ENCODE measurements at regions not wholly inside any gene's neighbourhood (a gene's known extent, or its start where the extent isn't known, plus 50 kb on each side); places are given as distances from the start of the nearest gene placed in this dataset.

DNA sequence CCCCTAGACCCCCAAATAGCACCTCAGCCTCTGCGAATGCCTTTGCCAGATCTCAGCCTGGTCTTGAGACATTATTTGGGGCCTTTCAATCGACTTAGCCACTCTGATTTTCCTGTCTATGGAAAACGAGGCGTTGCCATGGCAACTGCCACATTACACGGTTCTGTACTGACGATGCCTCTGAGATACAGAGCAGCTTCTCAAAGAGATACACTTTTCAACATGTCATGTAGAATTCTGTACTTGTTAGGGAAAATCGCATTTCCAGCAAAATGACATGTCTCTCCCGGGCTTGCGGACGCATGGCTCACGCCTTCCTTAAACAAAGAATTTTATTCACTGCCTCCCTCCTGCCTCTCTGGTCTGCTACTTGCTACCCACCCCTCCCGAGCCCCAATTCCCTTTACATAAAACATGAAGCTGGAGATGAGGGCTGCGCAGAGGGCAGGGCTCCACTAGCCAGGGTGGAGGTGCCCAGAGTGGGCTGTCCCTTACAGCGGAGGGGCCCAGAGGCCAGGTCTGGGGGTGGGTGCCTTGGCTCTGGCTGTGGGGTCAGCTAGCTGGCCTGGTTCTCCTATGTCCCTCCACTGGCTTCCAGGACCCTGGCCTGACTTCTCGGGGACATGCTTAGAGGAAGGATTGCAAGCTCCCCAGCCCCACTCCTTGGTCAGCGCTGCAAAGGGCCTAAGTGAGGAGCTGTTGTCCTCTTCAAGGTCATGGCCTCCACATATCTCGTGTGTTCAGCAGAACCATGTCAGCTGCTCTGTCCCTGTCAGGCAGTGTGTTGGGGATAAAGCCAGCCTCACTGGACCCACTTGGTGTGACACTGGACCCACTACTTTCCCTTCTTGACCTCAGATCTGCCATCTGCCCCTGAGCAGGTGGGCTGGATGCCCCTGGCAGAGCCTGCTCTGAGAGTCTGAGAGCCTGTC, 342.5 kb downstream of the RPS24 start:
- no peak overlapping the region for H3K27ac ChIP-seq
- no peak overlapping the region for H3K4me3 ChIP-seq (ENCODE audit: low read depth, low read length)
- no peak for DNase-seq
- in situ Hi-C loops (cut with HindIII; ENCODE audit: low pct_ligation_motif_present, low sequenced_read_pairs), result no loop called here
- no peaks in the 10 kb centered on the region for H3K27me3 ChIP-seq (replicated peaks)
- TF ChIP-seq, protein P1, sequence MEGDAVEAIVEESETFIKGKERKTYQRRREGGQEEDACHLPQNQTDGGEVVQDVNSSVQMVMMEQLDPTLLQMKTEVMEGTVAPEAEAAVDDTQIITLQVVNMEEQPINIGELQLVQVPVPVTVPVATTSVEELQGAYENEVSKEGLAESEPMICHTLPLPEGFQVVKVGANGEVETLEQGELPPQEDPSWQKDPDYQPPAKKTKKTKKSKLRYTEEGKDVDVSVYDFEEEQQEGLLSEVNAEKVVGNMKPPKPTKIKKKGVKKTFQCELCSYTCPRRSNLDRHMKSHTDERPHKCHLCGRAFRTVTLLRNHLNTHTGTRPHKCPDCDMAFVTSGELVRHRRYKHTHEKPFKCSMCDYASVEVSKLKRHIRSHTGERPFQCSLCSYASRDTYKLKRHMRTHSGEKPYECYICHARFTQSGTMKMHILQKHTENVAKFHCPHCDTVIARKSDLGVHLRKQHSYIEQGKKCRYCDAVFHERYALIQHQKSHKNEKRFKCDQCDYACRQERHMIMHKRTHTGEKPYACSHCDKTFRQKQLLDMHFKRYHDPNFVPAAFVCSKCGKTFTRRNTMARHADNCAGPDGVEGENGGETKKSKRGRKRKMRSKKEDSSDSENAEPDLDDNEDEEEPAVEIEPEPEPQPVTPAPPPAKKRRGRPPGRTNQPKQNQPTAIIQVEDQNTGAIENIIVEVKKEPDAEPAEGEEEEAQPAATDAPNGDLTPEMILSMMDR (IDR thresholded peaks at IDR 0.05; ENCODE audit: low read depth, low read length, missing control alignments), result no peak
- H3K36me3 ChIP-seq (replicated peaks), result no peaks in the 10 kb centered on the region

DNA sequence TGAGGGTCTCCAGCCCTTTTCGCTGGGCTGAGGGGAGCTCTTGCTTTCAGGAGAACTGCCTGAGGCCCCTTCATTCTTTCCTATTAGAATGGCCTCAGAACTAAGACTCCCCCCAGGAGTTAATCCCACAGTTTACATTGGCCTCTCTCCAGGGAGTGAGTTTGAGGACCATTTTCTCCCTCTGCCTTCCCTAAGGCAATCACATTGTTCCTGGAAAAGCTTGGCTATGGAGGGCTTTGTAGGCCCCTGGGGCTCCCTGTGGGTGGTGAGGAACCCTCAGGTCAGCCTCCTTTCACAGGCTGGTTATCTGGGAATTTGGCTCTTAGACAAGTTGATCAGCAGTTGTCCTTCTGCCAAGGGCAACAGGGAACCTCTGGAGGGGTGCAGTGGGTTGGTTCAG, 343.7 kb downstream of the RPS24 start:
- TF ChIP-seq, protein P1 (IDR thresholded peaks at IDR 0.05; ENCODE audit: low read depth, low read length, missing control alignments), result no peak
- Histone ChIP-seq H3K4me3 (ENCODE audit: low read depth, low read length) (no peak overlapping the region), H3K36me3 (replicated peaks) (no peaks in the 10 kb centered on the region), H3K27me3 (replicated peaks) (no peaks in the 10 kb centered on the region), H3K27ac (no peak overlapping the region)
- DNase-seq, result no peak
- in situ Hi-C loops (cut with HindIII; ENCODE audit: low pct_ligation_motif_present, low sequenced_read_pairs), result no loop called here

DNA sequence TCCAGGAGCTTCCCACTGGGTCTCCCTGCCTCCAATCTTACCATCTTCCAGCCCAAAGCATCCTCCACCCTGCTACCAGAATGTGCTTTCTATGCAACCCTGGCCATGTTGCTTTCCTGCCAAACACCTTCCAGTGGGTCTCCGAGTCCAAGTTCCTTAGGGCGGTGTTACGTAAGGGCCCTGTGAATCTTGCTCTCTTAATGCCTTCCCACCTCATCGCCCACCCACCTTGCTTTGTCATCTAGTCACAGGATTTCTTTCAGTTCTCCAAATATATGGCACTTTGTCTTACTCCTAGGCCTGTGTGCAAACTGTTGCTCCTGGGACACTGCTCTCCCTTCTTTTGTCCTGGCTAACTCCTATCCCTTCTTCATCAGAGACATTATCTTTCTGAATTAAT, 344.5 kb downstream of the RPS24 start:
- no peak for DNase-seq
- no peaks in the 10 kb centered on the region for H3K36me3 ChIP-seq (replicated peaks)
- TF ChIP-seq, protein P1 (IDR thresholded peaks at IDR 0.05; ENCODE audit: low read depth, low read length, missing control alignments), result no peak
- no peak overlapping the region for H3K4me3 ChIP-seq (ENCODE audit: low read depth, low read length)
- in situ Hi-C loops (cut with HindIII; ENCODE audit: low pct_ligation_motif_present, low sequenced_read_pairs), result no loop called here
- H3K27me3 ChIP-seq (replicated peaks), result no peaks in the 10 kb centered on the region
- no peak overlapping the region for H3K27ac ChIP-seq

GRCh38 chr10:78381107-78381506, 347.4 kb downstream of the RPS24 start:
- in situ Hi-C loops (cut with HindIII; ENCODE audit: low pct_ligation_motif_present, low sequenced_read_pairs), result no loop called here
- no peaks in the 10 kb centered on the region for H3K27me3 ChIP-seq (replicated peaks)
- DNase-seq, result no peak

DNA sequence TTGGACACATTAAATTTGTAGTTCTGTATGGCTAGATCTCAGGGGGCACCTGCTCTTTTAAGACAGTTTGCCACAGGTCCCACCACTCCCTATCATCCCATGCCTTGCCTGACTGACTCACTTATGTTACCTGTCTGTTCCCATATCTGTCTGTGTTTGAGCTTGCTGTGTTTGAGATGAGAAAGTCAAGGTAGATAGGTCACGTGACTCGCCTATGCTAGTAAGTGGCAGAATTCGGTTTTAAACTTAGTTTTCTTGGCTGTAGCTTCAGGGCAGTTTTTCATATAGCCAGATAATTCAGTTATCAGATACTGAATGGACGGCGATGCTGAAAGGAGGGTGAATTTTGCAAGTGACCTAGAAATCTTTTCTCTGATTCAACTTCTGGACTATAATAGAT, 348.4 kb downstream of the RPS24 start:
- Histone ChIP-seq H3K36me3 (replicated peaks) (no peaks in the 10 kb centered on the region), H3K27me3 (replicated peaks) (peaks cover 2% of the 10 kb centered on the region), H3K27ac (no peak overlapping the region), H3K4me3 (ENCODE audit: low read depth, low read length) (no peak overlapping the region)
- in situ Hi-C loops (cut with HindIII; ENCODE audit: low pct_ligation_motif_present, low sequenced_read_pairs), result no loop called here
- TF ChIP-seq, protein P1 (IDR thresholded peaks at IDR 0.05; ENCODE audit: low read depth, low read length, missing control alignments), result no peak
- DNase-seq, result no peak

More at GRCh38 chr10:78381107-78381506, 347.4 kb downstream of the RPS24 start:
- TF ChIP-seq, protein P1 (IDR thresholded peaks at IDR 0.05; ENCODE audit: low read depth, low read length, missing control alignments), result peak; percentile 73
- no peak overlapping the region for H3K4me3 ChIP-seq (ENCODE audit: low read depth, low read length)
- no peak overlapping the region for H3K27ac ChIP-seq
- no peaks in the 10 kb centered on the region for H3K36me3 ChIP-seq (replicated peaks)

All from brain microvascular endothelial cell (primary cell).